CD8-positive, alpha-beta memory T cell (primary cell): ENCODE measurements at regions not wholly inside any gene's neighbourhood (a gene's known extent, or its start where the extent isn't known, plus 50 kb on each side); places are given as distances from the start of the nearest gene placed in this dataset.
"Not testable (repeated sequence)": the region's sequence is repeated elsewhere in the genome, so short reads cannot be mapped to it uniquely, and the experiment has no call there.

ENCODE experiments used
- CTCF ChIA-PET: fragments of 350-600 bp; sonication (Branson Sonifier 250); formaldehyde crosslinking; loops from one replicate; lab custom pipeline; 2021; ENCODE audit warnings: antibody characterized with exemption; lab: Charles Lee
- POLR2A ChIA-PET: fragments of 350-600 bp; sonication (Branson Sonifier 250); formaldehyde crosslinking; loops from one replicate; lab custom pipeline; 2021; ENCODE audit warnings: antibody characterized with exemption; lab: Charles Lee
- DNase-seq, 5 donors: peaks; one replicate each; pipeline versions ENCODE4 v3.0.0 to v3.0.0-alpha.2; 2020 to 2022; ENCODE audit warnings: mixed read lengths in 1 of 5
- H3K27ac ChIP-seq: one replicate; pipeline ENCODE4 v1.7.0; 2013; ENCODE audit warnings: low read depth, mild to moderate bottlenecking, low read length, moderate library complexity
- H3K27me3 ChIP-seq: 2 replicates; pipeline ENCODE4 v1.7.0; 2013; ENCODE audit warnings: low read length, mild to moderate bottlenecking; ENCODE audit not compliant: insufficient read depth, poor library complexity, severe bottlenecking
- H3K36me3 ChIP-seq: 2 replicates; pipeline ENCODE4 v1.7.0; 2013; ENCODE audit warnings: mild to moderate bottlenecking, low read length, moderate library complexity; ENCODE audit not compliant: insufficient read depth
- H3K4me1 ChIP-seq: 2 replicates; pipeline ENCODE4 v1.7.0; 2013; ENCODE audit warnings: mild to moderate bottlenecking, low read length, moderate library complexity; ENCODE audit not compliant: insufficient read depth
- H3K4me3 ChIP-seq: 2 replicates; pipeline ENCODE4 v1.7.0; 2013; ENCODE audit warnings: mild to moderate bottlenecking, low read length
- H3K9me3 ChIP-seq: 2 replicates; pipeline ENCODE4 v1.7.0; 2013; ENCODE audit warnings: mild to moderate bottlenecking, low read length
- H3K27ac Mint-ChIP-seq, 8 donors: one replicate each; pipeline ENCODE4 v1.8.0; 2020 to 2021; ENCODE audit warnings: mixed read lengths in 8 of 8, mild to moderate bottlenecking in 6 of 8, inconsistent platforms in 3 of 8, moderate library complexity in 3 of 8
- H3K27me3 Mint-ChIP-seq, 2 donors: one replicate each; pipeline ENCODE4 v1.8.0; 2020 to 2021; ENCODE audit warnings: mixed read lengths in 2 of 2, mild to moderate bottlenecking in 1 of 2, moderate library complexity in 1 of 2
- H3K36me3 Mint-ChIP-seq, 3 donors: one replicate each; pipeline ENCODE4 v1.8.0; 2020 to 2021; ENCODE audit warnings: mixed read lengths in 3 of 3, inconsistent platforms in 1 of 3, mild to moderate bottlenecking in 1 of 3
- H3K4me1 Mint-ChIP-seq, 3 donors: one replicate each; pipeline ENCODE4 v1.8.0; 2020 to 2021; ENCODE audit warnings: mixed read lengths in 3 of 3, inconsistent platforms in 1 of 3, mild to moderate bottlenecking in 1 of 3
- H3K4me3 Mint-ChIP-seq, 7 donors: one replicate each; pipeline ENCODE4 v1.8.0; 2020 to 2021; ENCODE audit warnings: mixed read lengths in 7 of 7, mild to moderate bottlenecking in 6 of 7, moderate library complexity in 4 of 7, inconsistent platforms in 2 of 7
- H3K9me3 Mint-ChIP-seq, 5 donors: one replicate each; pipeline ENCODE4 v1.8.0; 2020 to 2022; ENCODE audit warnings: mixed read lengths in 5 of 5, mild to moderate bottlenecking in 3 of 5, moderate library complexity in 2 of 5, inconsistent platforms in 1 of 5

- ChIA-PET POLR2A (no interaction called here), CTCF (no interaction called here)
- no peaks in the 10 kb centered on the region for H3K4me1 Mint-ChIP-seq
- H3K4me3 Mint-ChIP-seq, result no peak overlapping the region
- H3K4me3 ChIP-seq, result no peak overlapping the region
- H3K4me1 ChIP-seq, result no peaks in the 10 kb centered on the region
- no peak overlapping the region for H3K27ac ChIP-seq
- DNase-seq, result no peak
- no peak overlapping the region for H3K27ac Mint-ChIP-seq
- no peaks in the 10 kb centered on the region for H3K27me3 Mint-ChIP-seq
- no peaks in the 10 kb centered on the region for H3K36me3 ChIP-seq
- no peaks in the 10 kb centered on the region for H3K27me3 ChIP-seq
- no peaks in the 10 kb centered on the region for H3K9me3 ChIP-seq
- no peaks in the 10 kb centered on the region for H3K36me3 Mint-ChIP-seq
- peaks cover 0 to 2% (median 0%) of the 10 kb centered on the region in 5 donors for H3K9me3 Mint-ChIP-seq
These were observed 216.2 kb downstream of the TUBA3C start for GRCh38 chr13:18965347-18965855.

- CTCF ChIA-PET, result no interaction called here
- no peaks in the 10 kb centered on the region for H3K36me3 Mint-ChIP-seq
- H3K27ac Mint-ChIP-seq, result no peak overlapping the region
These were observed 216.7 kb downstream of the TUBA3C start for GRCh38 chr13:18964942-18965341.

GRCh38 chr13:18963684-18964083, 217.9 kb downstream of the TUBA3C start:
- H3K27me3 ChIP-seq, H3K4me1 ChIP-seq, CTCF ChIA-PET, H3K27me3 Mint-ChIP-seq, H3K4me3 ChIP-seq, H3K36me3 ChIP-seq, H3K27ac Mint-ChIP-seq, DNase-seq, POLR2A ChIA-PET, H3K27ac ChIP-seq, H3K9me3 ChIP-seq, H3K4me1 Mint-ChIP-seq, H3K4me3 Mint-ChIP-seq, H3K9me3 Mint-ChIP-seq, H3K36me3 Mint-ChIP-seq: not testable (repeated sequence)

More at GRCh38 chr13:18964942-18965341, 216.7 kb downstream of the TUBA3C start:
- Histone ChIP-seq H3K9me3 (no peaks in the 10 kb centered on the region), H3K4me1 (no peaks in the 10 kb centered on the region), H3K27ac (no peak overlapping the region), H3K36me3 (no peaks in the 10 kb centered on the region), H3K4me3 (no peak overlapping the region), H3K27me3 (no peaks in the 10 kb centered on the region)
- Mint-ChIP-seq H3K9me3 (peaks cover 0 to 2% (median 0%) of the 10 kb centered on the region in 5 donors), H3K27me3 (no peaks in the 10 kb centered on the region), H3K4me3 (no peak overlapping the region), H3K4me1 (no peaks in the 10 kb centered on the region)
- no peak for DNase-seq
- POLR2A ChIA-PET, result no interaction called here

GRCh38 chr13:18962168-18962734, 219.4 kb downstream of the TUBA3C start:
- peaks cover 0 to 7% (median 7%) of the 10 kb centered on the region in 5 donors for H3K9me3 Mint-ChIP-seq
- POLR2A ChIA-PET, result no interaction called here
- H3K9me3 ChIP-seq, result no peaks in the 10 kb centered on the region

GRCh38 chr13:18961383-18962117, 220.1 kb downstream of the TUBA3C start:
- no peaks in the 10 kb centered on the region for H3K4me1 ChIP-seq
- H3K4me1 Mint-ChIP-seq, result no peaks in the 10 kb centered on the region
- no peak for DNase-seq
- H3K27me3 Mint-ChIP-seq, result no peaks in the 10 kb centered on the region
- no peaks in the 10 kb centered on the region for H3K9me3 ChIP-seq
- H3K36me3 Mint-ChIP-seq, result no peaks in the 10 kb centered on the region
- no peak overlapping the region for H3K4me3 ChIP-seq
- peaks cover 0 to 14% (median 7%) of the 10 kb centered on the region in 5 donors for H3K9me3 Mint-ChIP-seq
- no peak overlapping the region for H3K4me3 Mint-ChIP-seq
- H3K27me3 ChIP-seq, result no peaks in the 10 kb centered on the region
- peak overlapping the region in 1 of 8 donors; percentile 38 for H3K27ac Mint-ChIP-seq
- no peak overlapping the region for H3K27ac ChIP-seq
- CTCF ChIA-PET, result no interaction called here
- no peaks in the 10 kb centered on the region for H3K36me3 ChIP-seq
- POLR2A ChIA-PET, result no interaction called here

More at GRCh38 chr13:18962168-18962734, 219.4 kb downstream of the TUBA3C start:
- Mint-ChIP-seq H3K4me3 (no peak overlapping the region), H3K4me1 (no peaks in the 10 kb centered on the region), H3K27ac (no peak overlapping the region), H3K36me3 (no peaks in the 10 kb centered on the region), H3K27me3 (no peaks in the 10 kb centered on the region)
- Histone ChIP-seq H3K4me3 (no peak overlapping the region), H3K27ac (no peak overlapping the region), H3K36me3 (no peaks in the 10 kb centered on the region), H3K27me3 (no peaks in the 10 kb centered on the region), H3K4me1 (no peaks in the 10 kb centered on the region)
- CTCF ChIA-PET, result no interaction called here
- DNase-seq, result no peak

- H3K36me3 Mint-ChIP-seq, result no peaks in the 10 kb centered on the region
- no peak overlapping the region for H3K4me3 Mint-ChIP-seq
- H3K27ac Mint-ChIP-seq, result no peak overlapping the region
- CTCF ChIA-PET, result no interaction called here
- no peak for DNase-seq
- Histone ChIP-seq H3K27me3 (no peaks in the 10 kb centered on the region), H3K36me3 (no peaks in the 10 kb centered on the region), H3K4me3 (no peak overlapping the region), H3K27ac (no peak overlapping the region), H3K4me1 (no peaks in the 10 kb centered on the region), H3K9me3 (no peaks in the 10 kb centered on the region)
- H3K4me1 Mint-ChIP-seq, result no peaks in the 10 kb centered on the region
- no peaks in the 10 kb centered on the region for H3K27me3 Mint-ChIP-seq
- POLR2A ChIA-PET, result no interaction called here
- H3K9me3 Mint-ChIP-seq, result peaks cover 0 to 20% (median 10%) of the 10 kb centered on the region in 5 donors
These were observed 220.9 kb downstream of the TUBA3C start for GRCh38 chr13:18960637-18961227.

GRCh38 chr13:18959996-18960395, 221.6 kb downstream of the TUBA3C start:
- Mint-ChIP-seq H3K4me1 (no peaks in the 10 kb centered on the region), H3K27me3 (no peaks in the 10 kb centered on the region), H3K36me3 (no peaks in the 10 kb centered on the region), H3K27ac (no peak overlapping the region), H3K4me3 (no peak overlapping the region), H3K9me3 (peaks cover 0 to 20% (median 10%) of the 10 kb centered on the region in 5 donors)
- H3K27me3 ChIP-seq, result no peaks in the 10 kb centered on the region
- no peaks in the 10 kb centered on the region for H3K36me3 ChIP-seq
- H3K9me3 ChIP-seq, result no peaks in the 10 kb centered on the region
- no peak overlapping the region for H3K4me3 ChIP-seq
- no peak for DNase-seq
- no peak overlapping the region for H3K27ac ChIP-seq
- no peaks in the 10 kb centered on the region for H3K4me1 ChIP-seq
- CTCF ChIA-PET, result no interaction called here
- POLR2A ChIA-PET, result no interaction called here

- Histone ChIP-seq H3K4me3 (no peak overlapping the region), H3K4me1 (no peaks in the 10 kb centered on the region), H3K9me3 (no peaks in the 10 kb centered on the region), H3K27me3 (no peaks in the 10 kb centered on the region), H3K36me3 (no peaks in the 10 kb centered on the region), H3K27ac (no peak overlapping the region)
- H3K4me3 Mint-ChIP-seq, result no peak overlapping the region
- DNase-seq, result no peak
- CTCF ChIA-PET, result no interaction called here
- H3K9me3 Mint-ChIP-seq, result peaks cover 0 to 22% (median 10%) of the 10 kb centered on the region in 5 donors
- H3K27me3 Mint-ChIP-seq, result no peaks in the 10 kb centered on the region
- H3K4me1 Mint-ChIP-seq, result no peaks in the 10 kb centered on the region
- no peaks in the 10 kb centered on the region for H3K36me3 Mint-ChIP-seq
- POLR2A ChIA-PET, result no interaction called here
- no peak overlapping the region for H3K27ac Mint-ChIP-seq
These were observed 222.4 kb downstream of the TUBA3C start for GRCh38 chr13:18959229-18959628.
